Heart right ventricle (tissue), 16 donors: ENCODE measurements at regions not wholly inside any gene's neighbourhood (a gene's known extent, or its start where the extent isn't known, plus 50 kb on each side); places are given as distances from the start of the nearest gene placed in this dataset.

Source experiments
- ATAC-seq, 8 donors: fragments of 200-7000 bp; cut with Tn5 transposase; one replicate each; pipeline ENCODE4 v1.9.1; 2020; ENCODE audit warnings: mild to moderate bottlenecking in 8 of 8, moderate library complexity in 8 of 8, moderate number of reproducible peaks in 1 of 8
- DNase-seq, 2 donors: peaks; one replicate each; pipeline ENCODE4 v3.0.0-alpha.2; 2020
- H3K27ac ChIP-seq, 10 donors: fragments of 200-600 bp; sonication (generic) in 2 of 10; one replicate each; pipeline versions ENCODE4 v1.5.0 to v1.8.0; 2020 to 2022; ENCODE audit warnings: mild to moderate bottlenecking in 3 of 10
- H3K27me3 ChIP-seq, 7 donors: fragments of 200-600 bp; one replicate each; pipeline ENCODE4 v1.8.0; 2021 to 2022; ENCODE audit warnings: mild to moderate bottlenecking in 2 of 7
- H3K36me3 ChIP-seq, 9 donors: fragments of 200-600 bp; sonication (generic) in 1 of 9; one replicate each; pipeline versions ENCODE4 v1.5.0 to v1.8.0; 2020 to 2022; ENCODE audit warnings: mild to moderate bottlenecking in 2 of 9
- H3K4me1 ChIP-seq, 9 donors: fragments of 200-600 bp; sonication (generic) in 1 of 9; one replicate each; pipeline versions ENCODE4 v1.5.0 to v1.8.0; 2020 to 2022; ENCODE audit warnings: mild to moderate bottlenecking in 4 of 9
- H3K4me3 ChIP-seq, 10 donors: fragments of 200-600 bp; sonication (generic) in 2 of 10; one replicate each; pipeline versions ENCODE4 v1.5.0 to v1.8.0; 2020 to 2022; ENCODE audit warnings: mild to moderate bottlenecking in 7 of 10, moderate library complexity in 2 of 10
- H3K9me3 ChIP-seq, 11 donors: fragments of 200-600 bp in 10 of 11; sonication (generic) in 2 of 11; one replicate each; pipeline versions ENCODE4 v1.5.0 to v1.8.0; 2013 to 2022; ENCODE audit warnings: mild to moderate bottlenecking in 2 of 11, control low read depth in 1 of 11, moderate library complexity in 1 of 11
- WGBS, 2 donors: extraction: QIAGEN DNeasy Blood & Tissue Kit; methylation state at CpG; one replicate each; pipeline ENCODE4 v1.1.7; 2013; ENCODE audit warnings: inconsistent platforms in 1 of 2; 5-methylcytosine and 5-hydroxymethylcytosine counted together
- intact Hi-C, 10 donors: fragments of 100-400 bp; cut with DNase I; formaldehyde crosslinking; loops; one replicate each; pipeline versions ENCODE4 v1.11.1 to v1.14.2; 2022
- TF ChIP-seq, protein P1 (sequence below), 9 donors: fragments of 200-600 bp; sonication (generic) in 2 of 9; IDR thresholded peaks; one replicate each; pipeline versions ENCODE4 v1.5.0 to v1.8.0; 2021 to 2022; ENCODE audit warnings: antibody characterized with exemption in 9 of 9, mild to moderate bottlenecking in 5 of 9, moderate library complexity in 1 of 9
- donor health status: Arrhythmogenic right ventricular cardiomyopathy.
- donor health status: ischemic (EF 13 %, LVEDD 7.1; RV severe dilation, severe dysfunction).
- donor health status: healthy with polysubstance abuse.
- donor health status: DM: no; HTN: yes; CAD: no.
- donor health status: DM: no; HTN: no; CAD: no.
- donor health status: ischemic (EF 25% LVEDD 6.9; RV normal size, moderate dysfunction).
- donor health status: ischemic (EF 25% LVEDD 5.7; RV mildly dilated, moderate dysfunction).
- donor health status: healthy.
- donor health status: DM: yes; HTN: yes; CAD: no.
- donor health status: Ischemic cardiomyopathy.
- donor health status: ischemic (EF 35%, LVEDD 5.7; RV mildly dilated, moderate dysfunction).
- donor health status: nonischemic (EF 11% LVEDD 7.7; RV severe dilation, severe dysfunction).
- donor health status: DM: yes; HTN: yes; CAD: no.
- donor health status: PGD.
- donor health status: ischemic (EF 29% LVEDD 5.4; RV normal size, mild dysfunction).
- donor health status: nonischemic (EF 23%, LVEDD 6.1; RV moderate dilation, normal function).

DNA sequence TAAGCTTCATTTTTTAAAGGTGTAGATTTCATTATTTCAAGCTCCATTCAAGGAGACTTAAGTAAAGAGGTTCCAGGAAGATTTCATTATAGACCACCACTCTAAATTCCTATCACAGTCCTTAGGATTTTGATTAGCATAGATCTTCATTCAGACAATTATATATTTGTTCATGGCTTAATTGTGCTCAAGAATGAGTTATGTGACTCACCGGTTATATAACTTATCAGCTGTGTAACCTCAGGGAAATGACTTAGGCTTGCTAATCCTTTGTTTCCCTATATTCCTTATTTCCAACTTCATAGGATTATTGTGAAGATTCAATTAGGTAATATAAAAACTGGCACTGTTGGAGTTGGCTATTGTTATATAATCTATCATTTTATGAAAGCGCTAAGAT, 632.8 kb upstream of the SPRY2 start:
- TF ChIP-seq, protein P1, sequence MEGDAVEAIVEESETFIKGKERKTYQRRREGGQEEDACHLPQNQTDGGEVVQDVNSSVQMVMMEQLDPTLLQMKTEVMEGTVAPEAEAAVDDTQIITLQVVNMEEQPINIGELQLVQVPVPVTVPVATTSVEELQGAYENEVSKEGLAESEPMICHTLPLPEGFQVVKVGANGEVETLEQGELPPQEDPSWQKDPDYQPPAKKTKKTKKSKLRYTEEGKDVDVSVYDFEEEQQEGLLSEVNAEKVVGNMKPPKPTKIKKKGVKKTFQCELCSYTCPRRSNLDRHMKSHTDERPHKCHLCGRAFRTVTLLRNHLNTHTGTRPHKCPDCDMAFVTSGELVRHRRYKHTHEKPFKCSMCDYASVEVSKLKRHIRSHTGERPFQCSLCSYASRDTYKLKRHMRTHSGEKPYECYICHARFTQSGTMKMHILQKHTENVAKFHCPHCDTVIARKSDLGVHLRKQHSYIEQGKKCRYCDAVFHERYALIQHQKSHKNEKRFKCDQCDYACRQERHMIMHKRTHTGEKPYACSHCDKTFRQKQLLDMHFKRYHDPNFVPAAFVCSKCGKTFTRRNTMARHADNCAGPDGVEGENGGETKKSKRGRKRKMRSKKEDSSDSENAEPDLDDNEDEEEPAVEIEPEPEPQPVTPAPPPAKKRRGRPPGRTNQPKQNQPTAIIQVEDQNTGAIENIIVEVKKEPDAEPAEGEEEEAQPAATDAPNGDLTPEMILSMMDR (IDR thresholded peaks at IDR 0.05), result no peak
- Histone ChIP-seq H3K27ac (no peak overlapping the region), H3K27me3 (no peaks in the 10 kb centered on the region), H3K4me1 (no peaks in the 10 kb centered on the region), H3K4me3 (no peak overlapping the region), H3K9me3 (peaks cover 0 to 12% (median 0%) of the 10 kb centered on the region in 11 donors), H3K36me3 (no peaks in the 10 kb centered on the region)
- DNase-seq (no peak), ATAC-seq (no peak)
- intact Hi-C loops, result no loop called here
- 97 to 98% methylated on average over 2 of the region's 2 CpGs for WGBS, 2 donors

DNA sequence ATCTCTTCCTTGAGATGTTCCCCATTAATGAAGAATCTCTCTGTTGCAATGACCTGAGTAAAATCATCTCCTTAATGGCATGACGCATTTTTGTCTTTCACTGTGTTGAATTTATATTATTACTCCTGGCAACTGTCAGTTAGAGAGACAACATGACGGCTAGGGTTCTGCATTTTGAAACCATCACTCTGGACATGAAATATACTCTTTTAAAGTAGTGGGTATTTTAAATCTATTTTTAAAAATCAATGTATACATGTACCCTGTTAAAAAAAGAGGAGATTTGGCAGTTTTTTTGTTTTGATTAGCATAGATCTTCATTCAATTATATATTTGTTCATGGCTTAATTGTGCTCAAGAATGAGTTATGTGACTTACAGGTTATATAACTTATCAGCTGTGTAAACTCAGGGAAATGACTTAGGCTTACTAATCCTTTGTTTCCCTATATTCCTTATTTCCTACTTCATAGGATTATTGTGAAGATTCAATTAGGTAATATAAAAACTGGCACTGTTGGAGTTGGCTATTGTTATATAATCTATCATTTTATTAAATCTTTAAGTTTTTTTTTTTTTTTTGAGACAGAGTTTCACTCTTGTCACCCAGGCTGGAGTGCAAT, 632.0 kb upstream of the SPRY2 start:
- no peak overlapping the region for H3K27ac ChIP-seq
- H3K36me3 ChIP-seq, result no peaks in the 10 kb centered on the region
- H3K27me3 ChIP-seq, result no peaks in the 10 kb centered on the region
- DNase-seq (no peak), ATAC-seq (no peak)
- no peaks in the 10 kb centered on the region for H3K4me1 ChIP-seq
- intact Hi-C loops, result no loop called here
- peaks cover 0 to 12% (median 0%) of the 10 kb centered on the region in 11 donors for H3K9me3 ChIP-seq
- H3K4me3 ChIP-seq, result no peak overlapping the region
- TF ChIP-seq, protein P1 (IDR thresholded peaks at IDR 0.05), result no peak
- WGBS, 2 donors, result 95 to 97% methylated on average over 2 of the region's 2 CpGs

DNA sequence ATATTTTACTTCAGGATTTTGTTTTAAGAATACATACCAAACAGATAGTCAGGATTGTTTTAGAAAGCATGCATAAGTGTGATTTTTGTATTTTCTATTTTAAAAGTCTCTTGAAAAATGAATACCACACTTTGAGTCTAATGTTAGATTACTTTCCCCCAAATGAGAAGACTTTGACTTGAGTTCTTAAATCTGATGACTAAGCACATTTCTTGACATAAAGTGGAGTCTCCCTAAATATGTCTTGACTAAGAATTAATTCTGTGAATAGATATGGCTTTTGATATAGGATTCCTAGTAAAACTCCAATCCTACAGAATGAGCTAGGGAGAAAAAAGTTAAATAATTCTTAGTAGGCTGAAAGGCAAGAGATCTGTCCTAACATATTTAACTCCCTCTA, 624.2 kb upstream of the SPRY2 start:
- H3K4me3 ChIP-seq, result no peak overlapping the region
- H3K9me3 ChIP-seq, result peaks cover 0 to under 1% (median 0%) of the 10 kb centered on the region in 11 donors
- ATAC-seq (no peak), DNase-seq (no peak)
- H3K27ac ChIP-seq, result no peak overlapping the region
- H3K4me1 ChIP-seq, result no peaks in the 10 kb centered on the region
- TF ChIP-seq, protein P1 (IDR thresholded peaks at IDR 0.05), result no peak
- no peaks in the 10 kb centered on the region for H3K36me3 ChIP-seq
- intact Hi-C loops, result no loop called here
- H3K27me3 ChIP-seq, result no peaks in the 10 kb centered on the region

DNA sequence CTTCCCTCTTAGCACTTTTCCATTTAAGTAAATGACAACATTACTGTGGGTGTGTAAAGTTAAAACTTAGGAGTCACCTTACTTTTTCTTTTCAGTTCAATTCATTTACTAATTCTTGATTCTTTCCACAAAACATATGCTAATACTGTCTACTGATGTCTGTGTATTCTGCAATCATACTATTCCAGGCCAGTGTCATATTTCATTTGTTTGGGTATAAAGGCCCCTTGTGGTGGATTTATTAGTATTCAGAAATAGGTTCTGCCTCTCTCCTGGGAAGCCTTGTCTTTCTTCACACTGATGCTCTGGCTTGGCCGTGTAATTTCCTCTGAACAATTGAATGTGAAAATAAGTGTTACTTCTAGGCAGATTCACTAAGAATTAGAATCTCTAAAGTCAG, 621.9 kb upstream of the SPRY2 start:
- ATAC-seq (peak in 5 of 8 donors; percentile 33 to 69 (median 49)), DNase-seq (no peak)
- 57 to 64% methylated on average over 1 of the region's 1 CpG for WGBS, 2 donors
- TF ChIP-seq, protein P1 (IDR thresholded peaks at IDR 0.05), result peak in 2 of 9 donors; percentile 9 to 25
- no peak overlapping the region for H3K27ac ChIP-seq
- no peaks in the 10 kb centered on the region for H3K9me3 ChIP-seq
- H3K4me3 ChIP-seq, result no peak overlapping the region
- H3K4me1 ChIP-seq, result peaks cover 0 to 4% (median 0%) of the 10 kb centered on the region in 9 donors
- no peaks in the 10 kb centered on the region for H3K27me3 ChIP-seq
- H3K36me3 ChIP-seq, result no peaks in the 10 kb centered on the region
- intact Hi-C loops, result no loop called here
